GM12891 (cell line): ENCODE measurements at regions not wholly inside any gene's neighbourhood (a gene's known extent, or its start where the extent isn't known, plus 50 kb on each side); places are given as distances from the start of the nearest gene placed in this dataset.

Experiments
- POLR2A ChIP-seq: IDR thresholded peaks from 2 replicates; pipeline ENCODE4 v1.6.1; 2011; ENCODE audit warnings: low read depth, low read length, control low read depth
- SPI1 ChIP-seq: IDR thresholded peaks from 2 replicates; pipeline ENCODE4 v1.6.1; 2011; ENCODE audit warnings: low read depth, low read length, control low read depth
- TAF1 ChIP-seq: IDR thresholded peaks from 2 replicates; pipeline ENCODE4 v1.6.1; 2011; ENCODE audit warnings: low read depth, low read length, control low read depth

DNA sequence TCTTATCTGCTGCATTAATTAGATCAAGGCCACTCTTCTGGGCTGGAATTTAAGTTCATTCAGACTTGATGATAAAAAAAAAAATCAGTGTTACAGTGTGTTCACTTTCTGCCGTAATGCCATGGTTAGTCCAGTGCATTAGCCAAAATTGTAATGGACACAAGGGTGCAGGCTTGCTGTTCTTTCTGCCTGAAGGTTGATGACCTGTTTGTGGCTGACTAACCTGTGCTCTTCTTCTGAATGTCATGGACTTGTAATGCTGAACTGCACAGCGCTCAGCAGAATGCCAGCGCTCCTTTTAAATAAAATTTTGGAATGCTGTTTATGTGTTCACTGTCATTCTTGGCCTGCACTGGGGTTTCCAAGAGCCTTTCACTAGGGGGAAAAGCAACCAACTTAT, 323.2 kb downstream of the ZNF248 start:
- no peak for TF ChIP-seq POLR2A
- no peak for TF ChIP-seq SPI1
- TF ChIP-seq TAF1: no peak
